ENCODE measurements at regions not wholly inside any gene's neighbourhood (a gene's known extent, or its start where the extent isn't known, plus 50 kb on each side); places are given as distances from the start of the nearest gene placed in this dataset.
A peak's percentile ranks its signal among the peaks of the same experiment; 100 is the strongest.

DNA sequence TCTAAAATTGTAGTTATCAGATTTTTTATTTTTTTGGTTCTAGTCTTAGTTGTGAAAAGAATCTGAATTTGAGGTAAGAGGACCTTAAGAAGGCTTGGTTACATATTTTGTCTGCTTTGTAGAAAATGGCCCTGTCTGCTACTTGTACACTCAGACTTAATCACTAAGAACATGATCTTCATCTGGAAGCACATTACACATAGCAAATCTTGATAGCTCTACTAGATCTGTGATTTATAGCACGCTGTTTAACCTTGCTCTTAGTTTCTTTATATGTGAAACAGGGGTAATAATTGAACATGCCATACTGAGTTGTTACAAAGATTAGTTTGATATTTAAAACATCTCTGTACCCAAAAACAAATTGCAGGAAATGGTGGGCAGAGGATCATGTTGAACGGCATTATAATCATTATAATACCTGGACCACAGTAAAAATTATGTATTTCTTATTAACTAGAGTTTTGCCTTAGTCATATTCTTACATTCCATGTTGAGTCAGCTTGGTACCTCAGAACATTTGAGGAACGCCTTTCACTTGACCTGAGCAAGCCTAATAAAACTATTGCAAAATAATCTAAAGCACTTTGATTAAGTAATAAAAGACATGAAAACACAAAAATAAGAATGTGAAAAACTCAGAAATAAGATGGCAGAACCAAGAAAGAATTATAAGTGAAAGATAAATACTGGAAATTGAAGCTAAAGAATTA is 738.0 kb upstream of the AADAT start:
- H3K27ac Mint-ChIP-seq (ENCODE audit: unreplicated experiment), result no peak overlapping the region
- no TSS peak for BruUV-seq (replicated peaks)
- H3K36me3 Mint-ChIP-seq (ENCODE audit: insufficient read depth, unreplicated experiment), result no peaks in the 10 kb centered on the region
- ChIA-PET CTCF (no interaction called here), POLR2A (no interaction called here)
- H3K27me3 ChIP-seq (replicated peaks; ENCODE audit: control insufficient read depth, insufficient read depth, low read length), result no peaks in the 10 kb centered on the region
- intact Hi-C loops (cut with micrococcal nuclease; ENCODE audit: unreplicated experiment), result no loop called here
- DNase-seq, result no peak
- H3K27me3 Mint-ChIP-seq (ENCODE audit: insufficient read depth, unreplicated experiment), result no peaks in the 10 kb centered on the region
- H3K4me1 ChIP-seq, result no peaks in the 10 kb centered on the region
- H3K36me3 ChIP-seq (ENCODE audit: control insufficient read depth, insufficient read depth, low read length), result no peaks in the 10 kb centered on the region
- H3K4me3 Mint-ChIP-seq (ENCODE audit: unreplicated experiment), result no peak overlapping the region
- TF ChIP-seq CTCF (IDR thresholded peaks at IDR 0.05; ENCODE audit: insufficient read depth in 1 of 2, low read depth in 1 of 2, low read length in 1 of 2, severe bottlenecking in 1 of 2, unreplicated experiment in 1 of 2), result no peak
- H3K9me3 ChIP-seq, result no peaks in the 10 kb centered on the region
- H3K4me1 Mint-ChIP-seq (ENCODE audit: low read depth, unreplicated experiment), result no peaks in the 10 kb centered on the region
- no peaks in the 10 kb centered on the region for H3K9me3 Mint-ChIP-seq (ENCODE audit: unreplicated experiment)
- no peak overlapping the region for H3K4me3 ChIP-seq (ENCODE audit: low read depth, low read length)

GRCh38 chr4:170818786-170819185 is 729.0 kb upstream of the AADAT start:
- no peak overlapping the region for H3K4me3 ChIP-seq (ENCODE audit: low read depth, low read length)
- no peaks in the 10 kb centered on the region for H3K36me3 Mint-ChIP-seq (ENCODE audit: insufficient read depth, unreplicated experiment)
- no peak overlapping the region for H3K4me3 Mint-ChIP-seq (ENCODE audit: unreplicated experiment)
- no peak for DNase-seq
- no peaks in the 10 kb centered on the region for H3K27me3 Mint-ChIP-seq (ENCODE audit: insufficient read depth, unreplicated experiment)
- BruUV-seq (replicated peaks), result no TSS peak
- H3K4me1 ChIP-seq, result no peaks in the 10 kb centered on the region
- intact Hi-C loops (cut with micrococcal nuclease; ENCODE audit: unreplicated experiment), result no loop called here
- H3K9me3 ChIP-seq, result no peaks in the 10 kb centered on the region
- H3K27ac Mint-ChIP-seq (ENCODE audit: unreplicated experiment), result no peak overlapping the region
- ChIA-PET CTCF (no interaction called here), POLR2A (no interaction called here)
- no peak for TF ChIP-seq CTCF (IDR thresholded peaks at IDR 0.05; ENCODE audit: insufficient read depth in 1 of 2, low read depth in 1 of 2, low read length in 1 of 2, severe bottlenecking in 1 of 2, unreplicated experiment in 1 of 2)
- H3K9me3 Mint-ChIP-seq (ENCODE audit: unreplicated experiment), result peaks cover 17% of the 10 kb centered on the region
- H3K36me3 ChIP-seq (ENCODE audit: control insufficient read depth, insufficient read depth, low read length), result no peaks in the 10 kb centered on the region
- no peaks in the 10 kb centered on the region for H3K27me3 ChIP-seq (replicated peaks; ENCODE audit: control insufficient read depth, insufficient read depth, low read length)
- no peaks in the 10 kb centered on the region for H3K4me1 Mint-ChIP-seq (ENCODE audit: low read depth, unreplicated experiment)

- Mint-ChIP-seq H3K36me3 (ENCODE audit: insufficient read depth, unreplicated experiment) (no peaks in the 10 kb centered on the region), H3K4me3 (ENCODE audit: unreplicated experiment) (no peak overlapping the region), H3K27ac (ENCODE audit: unreplicated experiment) (no peak overlapping the region), H3K4me1 (ENCODE audit: low read depth, unreplicated experiment) (no peaks in the 10 kb centered on the region), H3K9me3 (ENCODE audit: unreplicated experiment) (no peaks in the 10 kb centered on the region), H3K27me3 (ENCODE audit: insufficient read depth, unreplicated experiment) (no peaks in the 10 kb centered on the region)
- Histone ChIP-seq H3K4me1 (no peaks in the 10 kb centered on the region), H3K27me3 (replicated peaks; ENCODE audit: control insufficient read depth, insufficient read depth, low read length) (no peaks in the 10 kb centered on the region), H3K4me3 (ENCODE audit: low read depth, low read length) (no peak overlapping the region), H3K9me3 (no peaks in the 10 kb centered on the region), H3K36me3 (ENCODE audit: control insufficient read depth, insufficient read depth, low read length) (no peaks in the 10 kb centered on the region)
- ChIA-PET CTCF (no interaction called here), POLR2A (no interaction called here)
- TF ChIP-seq CTCF (IDR thresholded peaks at IDR 0.05; ENCODE audit: insufficient read depth in 1 of 2, low read depth in 1 of 2, low read length in 1 of 2, severe bottlenecking in 1 of 2, unreplicated experiment in 1 of 2), result no peak
- peak; percentile 17 to 34 for DNase-seq
- intact Hi-C loops (cut with micrococcal nuclease; ENCODE audit: unreplicated experiment), result no loop called here
- no TSS peak for BruUV-seq (replicated peaks)
Measured at GRCh38 chr4:170805352-170805751, 715.6 kb upstream of the AADAT start.
